HepG2 (cell line): ENCODE measurements at regions not wholly inside any gene's neighbourhood (a gene's known extent, or its start where the extent isn't known, plus 50 kb on each side); places are given as distances from the start of the nearest gene placed in this dataset.

ENCODE experiments used
- ATAC-seq: fragments of 200-7000 bp; cut with Tn5 transposase; 3 replicates; pipeline ENCODE4 v1.9.1; 2020; ENCODE audit warnings: mild to moderate bottlenecking, moderate library complexity
- BruUV-seq: library from RNA; stranded (reverse); fragments of 400-500 nt; replicated peaks from 2 replicates; lab custom pipeline; 2021; lab: Mats Ljungman, UMichigan
- CTCF ChIA-PET: fragments of 300-600 bp; formaldehyde crosslinking; extraction: SDS; loops from one replicate; lab custom pipeline; 2021; ENCODE audit warnings: low total read pairs, inconsistent platforms, low intra/inter-chr PET ratio; lab: Yijun Ruan, JAX
- POLR2A ChIA-PET: fragments of 350-600 bp; sonication (Branson Sonifier 250); formaldehyde crosslinking; loops from one replicate; lab custom pipeline; 2020; ENCODE audit warnings: antibody characterized with exemption, inconsistent platforms; lab: Yijun Ruan, JAX
- DNase-seq: peaks from one replicate; pipeline ENCODE4 v3.0.0-alpha.2; 2015; ENCODE audit warnings: low spot score
- FAIRE-seq: peaks from 3 replicates; lab custom pipeline; 2011; peaks lifted over from hg19 to GRCh38; lab: Jason Lieb, UNC
- H2AFZ ChIP-seq: one replicate; pipeline ENCODE4 v1.6.1; 2011; ENCODE audit warnings: low read length, inconsistent platforms
- H3K27ac ChIP-seq: fragments of 300-600 bp; 3 replicates; pipeline ENCODE4 v1.8.0; 2011; ENCODE audit warnings: mixed run types, mild to moderate bottlenecking, mixed read lengths, low read length, inconsistent platforms; ENCODE audit not compliant: insufficient read depth; ENCODE audit errors: extremely low read length
- H3K27me3 ChIP-seq, 2 experiments: fragments of 200-600 bp in 1 of 2; 2 replicates in 1 of 2; 3 replicates in 1 of 2; pipeline versions ENCODE4 v1.6.0 to v1.8.0; 2011; ENCODE audit warnings: low read length in 2 of 2, mild to moderate bottlenecking in 2 of 2, moderate library complexity in 2 of 2, inconsistent platforms in 1 of 2; ENCODE audit not compliant: insufficient read depth in 2 of 2, control insufficient read depth in 1 of 2
- H3K36me3 ChIP-seq, 2 experiments: fragments of 200-600 bp in 1 of 2; replicated peaks in 1 of 2; 2 replicates in 1 of 2; 3 replicates in 1 of 2; pipeline versions ENCODE4 v1.5.1 to v1.8.0; 2011; ENCODE audit warnings: low read length in 2 of 2, inconsistent platforms in 1 of 2; ENCODE audit not compliant: insufficient read depth in 2 of 2, control insufficient read depth in 1 of 2
- H3K4me1 ChIP-seq: 2 replicates; pipeline ENCODE4 v1.5.1; 2012; ENCODE audit warnings: low read length, inconsistent platforms; ENCODE audit not compliant: insufficient read depth
- H3K4me2 ChIP-seq: 2 replicates; pipeline ENCODE4 v1.6.0; 2011; ENCODE audit warnings: low read depth, low read length, inconsistent platforms
- H3K4me3 ChIP-seq, 3 experiments: fragments of 200-600 bp in 1 of 3; sonication (generic), shearing (Covaris generic) in 1 of 3; replicated peaks in 1 of 3; 2 replicates each; pipeline ENCODE4 v1.5.1; 2011 to 2016; ENCODE audit warnings: low read length in 3 of 3, inconsistent platforms in 2 of 3, low read depth in 2 of 3, mild to moderate bottlenecking in 2 of 3, control low read depth in 1 of 3, mixed read lengths in 1 of 3; ENCODE audit not compliant: insufficient read depth in 1 of 3
- H3K79me2 ChIP-seq: one replicate; pipeline ENCODE4 v1.6.1; 2011; ENCODE audit warnings: low read length, inconsistent platforms; ENCODE audit not compliant: insufficient read depth
- H3K9ac ChIP-seq: 2 replicates; pipeline ENCODE4 v1.6.0; 2011; ENCODE audit warnings: mild to moderate bottlenecking, low read depth, low read length, inconsistent platforms; ENCODE audit not compliant: insufficient read depth
- H3K9me3 ChIP-seq: 2 replicates; pipeline ENCODE4 v1.5.1; 2012; ENCODE audit warnings: mild to moderate bottlenecking, low read length
- H4K20me1 ChIP-seq: 2 replicates; pipeline ENCODE4 v1.6.0; 2011; ENCODE audit warnings: inconsistent platforms, mild to moderate bottlenecking, low read length, moderate library complexity; ENCODE audit not compliant: insufficient read depth
- ATF1 ChIP-seq: IDR thresholded peaks from 2 replicates; pipeline ENCODE4 v1.6.1; 2016; ENCODE audit warnings: mild to moderate bottlenecking, control low read depth
- EEA1 ChIP-seq: sonication (generic); formaldehyde crosslinking; IDR thresholded peaks from 2 replicates; pipeline ENCODE4 v1.5.1; 2020; ENCODE audit warnings: mild to moderate bottlenecking, missing genetic modification reagents, borderline replicate concordance
- MATR3 ChIP-seq: sonication (generic); formaldehyde crosslinking; IDR thresholded peaks from 2 replicates; pipeline ENCODE4 v1.4.0; 2020; ENCODE audit warnings: missing genetic modification reagents
- MTF2 ChIP-seq: sonication (generic); formaldehyde crosslinking; IDR thresholded peaks from 2 replicates; pipeline ENCODE4 v1.5.0; 2020; ENCODE audit warnings: missing genetic modification reagents, borderline replicate concordance
- ZNF557 ChIP-seq: sonication (generic); formaldehyde crosslinking; IDR thresholded peaks from 2 replicates; pipeline ENCODE4 v1.4.0; 2020; ENCODE audit warnings: missing genetic modification reagents
- WGBS: methylation state at CpG from one replicate; pipeline ENCODE4 v1.1.6; 2017; ENCODE audit warnings: low lambda C conversion rate; 5-methylcytosine and 5-hydroxymethylcytosine counted together
- in situ Hi-C: cut with HindIII; loops from 2 replicates; pipeline ENCODE4 v1.10.0; 2017; ENCODE audit warnings: low pct_unique_long_range_greater_than_20kb; ENCODE audit not compliant: extremely low pct_ligation_motif_present
- intact Hi-C: fragments of 100-400 bp; cut with micrococcal nuclease; formaldehyde crosslinking; loops from one replicate; pipeline ENCODE4 v1.10.0; 2022; ENCODE audit not compliant: unreplicated experiment
- TF ChIP-seq, protein P1 (sequence below): sonication (generic); formaldehyde crosslinking; IDR thresholded peaks from 2 replicates; pipeline ENCODE4 v1.5.0; 2020; ENCODE audit warnings: mild to moderate bottlenecking, missing genetic modification reagents, borderline replicate concordance
- TF ChIP-seq, protein P2 (sequence below), 2 experiments: IDR thresholded peaks; 2 replicates each; pipeline ENCODE4 v1.6.1; 2011 to 2012; ENCODE audit warnings: low read length in 2 of 2, borderline replicate concordance in 1 of 2, low read depth in 1 of 2, mild to moderate bottlenecking in 1 of 2, moderate library complexity in 1 of 2

DNA sequence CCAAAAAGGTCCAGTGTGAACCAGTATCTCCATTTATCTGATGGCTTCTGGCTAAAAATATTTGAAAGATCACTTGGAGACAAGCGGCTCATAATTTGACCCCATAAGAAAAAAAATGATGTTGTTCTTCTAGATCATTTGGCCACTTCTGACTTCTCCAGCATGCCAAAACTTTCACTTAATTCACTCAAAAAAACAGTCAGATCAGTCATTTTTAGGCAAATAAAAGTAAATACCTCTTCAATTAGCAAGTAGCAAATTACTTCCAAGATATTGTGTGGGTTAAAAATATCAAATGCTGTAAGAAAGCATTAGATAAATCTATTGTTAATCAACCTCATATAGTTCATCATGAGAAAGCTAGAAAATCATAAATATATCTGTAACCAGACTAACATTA lies 106.0 kb downstream of the ZC3H11B start:
- ChIA-PET POLR2A (no interaction called here), CTCF (no interaction called here)
- no peak for DNase-seq
- Histone ChIP-seq H3K36me3 (no peaks in the 10 kb centered on the region), H2AFZ (no peak overlapping the region)
- 45% methylated on average over 1 of the region's 1 CpG for WGBS
- no peak for TF ChIP-seq ZNF557 (CRISPR knock-in tag)
- TF ChIP-seq ATF1 (CRISPR knock-in tag), result no peak
- TF ChIP-seq, protein P1, sequence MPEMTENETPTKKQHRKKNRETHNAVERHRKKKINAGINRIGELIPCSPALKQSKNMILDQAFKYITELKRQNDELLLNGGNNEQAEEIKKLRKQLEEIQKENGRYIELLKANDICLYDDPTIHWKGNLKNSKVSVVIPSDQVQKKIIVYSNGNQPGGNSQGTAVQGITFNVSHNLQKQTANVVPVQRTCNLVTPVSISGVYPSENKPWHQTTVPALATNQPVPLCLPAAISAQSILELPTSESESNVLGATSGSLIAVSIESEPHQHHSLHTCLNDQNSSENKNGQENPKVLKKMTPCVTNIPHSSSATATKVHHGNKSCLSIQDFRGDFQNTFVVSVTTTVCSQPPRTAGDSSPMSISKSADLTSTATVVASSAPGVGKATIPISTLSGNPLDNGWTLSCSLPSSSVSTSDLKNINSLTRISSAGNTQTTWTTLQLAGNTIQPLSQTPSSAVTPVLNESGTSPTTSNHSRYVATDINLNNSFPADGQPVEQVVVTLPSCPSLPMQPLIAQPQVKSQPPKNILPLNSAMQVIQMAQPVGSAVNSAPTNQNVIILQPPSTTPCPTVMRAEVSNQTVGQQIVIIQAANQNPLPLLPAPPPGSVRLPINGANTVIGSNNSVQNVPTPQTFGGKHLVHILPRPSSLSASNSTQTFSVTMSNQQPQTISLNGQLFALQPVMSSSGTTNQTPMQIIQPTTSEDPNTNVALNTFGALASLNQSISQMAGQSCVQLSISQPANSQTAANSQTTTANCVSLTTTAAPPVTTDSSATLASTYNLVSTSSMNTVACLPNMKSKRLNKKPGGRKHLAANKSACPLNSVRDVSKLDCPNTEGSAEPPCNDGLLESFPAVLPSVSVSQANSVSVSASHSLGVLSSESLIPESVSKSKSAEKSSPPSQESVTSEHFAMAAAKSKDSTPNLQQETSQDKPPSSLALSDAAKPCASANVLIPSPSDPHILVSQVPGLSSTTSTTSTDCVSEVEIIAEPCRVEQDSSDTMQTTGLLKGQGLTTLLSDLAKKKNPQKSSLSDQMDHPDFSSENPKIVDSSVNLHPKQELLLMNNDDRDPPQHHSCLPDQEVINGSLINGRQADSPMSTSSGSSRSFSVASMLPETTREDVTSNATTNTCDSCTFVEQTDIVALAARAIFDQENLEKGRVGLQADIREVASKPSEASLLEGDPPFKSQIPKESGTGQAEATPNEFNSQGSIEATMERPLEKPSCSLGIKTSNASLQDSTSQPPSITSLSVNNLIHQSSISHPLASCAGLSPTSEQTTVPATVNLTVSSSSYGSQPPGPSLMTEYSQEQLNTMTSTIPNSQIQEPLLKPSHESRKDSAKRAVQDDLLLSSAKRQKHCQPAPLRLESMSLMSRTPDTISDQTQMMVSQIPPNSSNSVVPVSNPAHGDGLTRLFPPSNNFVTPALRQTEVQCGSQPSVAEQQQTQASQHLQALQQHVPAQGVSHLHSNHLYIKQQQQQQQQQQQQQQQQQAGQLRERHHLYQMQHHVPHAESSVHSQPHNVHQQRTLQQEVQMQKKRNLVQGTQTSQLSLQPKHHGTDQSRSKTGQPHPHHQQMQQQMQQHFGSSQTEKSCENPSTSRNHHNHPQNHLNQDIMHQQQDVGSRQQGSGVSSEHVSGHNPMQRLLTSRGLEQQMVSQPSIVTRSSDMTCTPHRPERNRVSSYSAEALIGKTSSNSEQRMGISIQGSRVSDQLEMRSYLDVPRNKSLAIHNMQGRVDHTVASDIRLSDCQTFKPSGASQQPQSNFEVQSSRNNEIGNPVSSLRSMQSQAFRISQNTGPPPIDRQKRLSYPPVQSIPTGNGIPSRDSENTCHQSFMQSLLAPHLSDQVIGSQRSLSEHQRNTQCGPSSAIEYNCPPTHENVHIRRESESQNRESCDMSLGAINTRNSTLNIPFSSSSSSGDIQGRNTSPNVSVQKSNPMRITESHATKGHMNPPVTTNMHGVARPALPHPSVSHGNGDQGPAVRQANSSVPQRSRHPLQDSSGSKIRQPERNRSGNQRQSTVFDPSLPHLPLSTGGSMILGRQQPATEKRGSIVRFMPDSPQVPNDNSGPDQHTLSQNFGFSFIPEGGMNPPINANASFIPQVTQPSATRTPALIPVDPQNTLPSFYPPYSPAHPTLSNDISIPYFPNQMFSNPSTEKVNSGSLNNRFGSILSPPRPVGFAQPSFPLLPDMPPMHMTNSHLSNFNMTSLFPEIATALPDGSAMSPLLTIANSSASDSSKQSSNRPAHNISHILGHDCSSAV (CRISPR knock-in tag), result no peak
- no peak for TF ChIP-seq MTF2 (CRISPR knock-in tag)
- no peak for TF ChIP-seq MATR3 (CRISPR knock-in tag)
- no peak for TF ChIP-seq EEA1 (CRISPR knock-in tag)
- TF ChIP-seq, protein P2, sequence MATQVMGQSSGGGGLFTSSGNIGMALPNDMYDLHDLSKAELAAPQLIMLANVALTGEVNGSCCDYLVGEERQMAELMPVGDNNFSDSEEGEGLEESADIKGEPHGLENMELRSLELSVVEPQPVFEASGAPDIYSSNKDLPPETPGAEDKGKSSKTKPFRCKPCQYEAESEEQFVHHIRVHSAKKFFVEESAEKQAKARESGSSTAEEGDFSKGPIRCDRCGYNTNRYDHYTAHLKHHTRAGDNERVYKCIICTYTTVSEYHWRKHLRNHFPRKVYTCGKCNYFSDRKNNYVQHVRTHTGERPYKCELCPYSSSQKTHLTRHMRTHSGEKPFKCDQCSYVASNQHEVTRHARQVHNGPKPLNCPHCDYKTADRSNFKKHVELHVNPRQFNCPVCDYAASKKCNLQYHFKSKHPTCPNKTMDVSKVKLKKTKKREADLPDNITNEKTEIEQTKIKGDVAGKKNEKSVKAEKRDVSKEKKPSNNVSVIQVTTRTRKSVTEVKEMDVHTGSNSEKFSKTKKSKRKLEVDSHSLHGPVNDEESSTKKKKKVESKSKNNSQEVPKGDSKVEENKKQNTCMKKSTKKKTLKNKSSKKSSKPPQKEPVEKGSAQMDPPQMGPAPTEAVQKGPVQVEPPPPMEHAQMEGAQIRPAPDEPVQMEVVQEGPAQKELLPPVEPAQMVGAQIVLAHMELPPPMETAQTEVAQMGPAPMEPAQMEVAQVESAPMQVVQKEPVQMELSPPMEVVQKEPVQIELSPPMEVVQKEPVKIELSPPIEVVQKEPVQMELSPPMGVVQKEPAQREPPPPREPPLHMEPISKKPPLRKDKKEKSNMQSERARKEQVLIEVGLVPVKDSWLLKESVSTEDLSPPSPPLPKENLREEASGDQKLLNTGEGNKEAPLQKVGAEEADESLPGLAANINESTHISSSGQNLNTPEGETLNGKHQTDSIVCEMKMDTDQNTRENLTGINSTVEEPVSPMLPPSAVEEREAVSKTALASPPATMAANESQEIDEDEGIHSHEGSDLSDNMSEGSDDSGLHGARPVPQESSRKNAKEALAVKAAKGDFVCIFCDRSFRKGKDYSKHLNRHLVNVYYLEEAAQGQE (IDR thresholded peaks at IDR 0.05; ENCODE audit: borderline replicate concordance in 1 of 2, low read depth in 1 of 2, low read length in 2 of 2), result no peak
- TF ChIP-seq, all 625 proteins: peak for 0
- in situ Hi-C loops, result no loop called here
- no peaks in the 10 kb centered on the region for H3K9me3 ChIP-seq
- H4K20me1 ChIP-seq, result no peaks in the 10 kb centered on the region
- H3K27ac ChIP-seq, result no peak overlapping the region
- ATAC-seq (no peak), FAIRE-seq (no peak)
- H3K4me2 ChIP-seq, result no peak overlapping the region
- H3K4me1 ChIP-seq, result peaks cover 6% of the 10 kb centered on the region; the same call in 1 of the 2 replicates
- intact Hi-C loops, result no loop called here
- H3K79me2 ChIP-seq, result no peaks in the 10 kb centered on the region
- H3K4me3 ChIP-seq, result no peak overlapping the region
- no peaks in the 10 kb centered on the region for H3K27me3 ChIP-seq
- no peak overlapping the region for H3K9ac ChIP-seq
- BruUV-seq, result no TSS peak
